Smooth muscle cell (in vitro differentiated cells): ENCODE measurements at regions not wholly inside any gene's neighbourhood (a gene's known extent, or its start where the extent isn't known, plus 50 kb on each side); places are given as distances from the start of the nearest gene placed in this dataset.
A peak's percentile ranks its signal among the peaks of the same experiment; 100 is the strongest.
"Not testable (repeated sequence)": the region's sequence is repeated elsewhere in the genome, so short reads cannot be mapped to it uniquely, and the experiment has no call there.

Experiments
- DNase-seq: peaks from one replicate; lab custom pipeline; 2025; ENCODE audit not compliant: unreplicated experiment; lab: John Stamatoyannopoulos, UW
- H2AFZ ChIP-seq: fragments of 200-600 bp; sonication (generic); 2 replicates; pipeline ENCODE4 v1.6.0; 2016; ENCODE audit warnings: antibody characterized with exemption, low read depth, mild to moderate bottlenecking
- H3F3A ChIP-seq: fragments of 200-600 bp; sonication (generic); 2 replicates; pipeline ENCODE4 v1.6.0; 2017; ENCODE audit warnings: antibody characterized with exemption, low read depth
- H3K27ac ChIP-seq: fragments of 200-600 bp; sonication (generic); 2 replicates; pipeline ENCODE4 v1.5.1; 2016; ENCODE audit warnings: low read depth, mild to moderate bottlenecking
- H3K27me3 ChIP-seq: fragments of 200-600 bp; sonication (generic); 2 replicates; pipeline ENCODE4 v1.6.1; 2016; ENCODE audit warnings: low read depth, mild to moderate bottlenecking
- H3K36me3 ChIP-seq: fragments of 200-600 bp; sonication (generic); 2 replicates; pipeline ENCODE4 v1.5.1; 2016; ENCODE audit warnings: low read depth
- H3K4me1 ChIP-seq: fragments of 200-600 bp; sonication (generic); 2 replicates; pipeline ENCODE4 v1.5.1; 2016; ENCODE audit warnings: low read depth
- H3K4me2 ChIP-seq: fragments of 200-600 bp; sonication (generic); 2 replicates; pipeline ENCODE4 v1.6.0; 2016; ENCODE audit warnings: mild to moderate bottlenecking
- H3K4me3 ChIP-seq: fragments of 200-600 bp; sonication (generic); 2 replicates; pipeline ENCODE4 v1.5.1; 2016; ENCODE audit warnings: mild to moderate bottlenecking
- H3K79me2 ChIP-seq: fragments of 200-600 bp; sonication (generic); 2 replicates; pipeline ENCODE4 v1.6.0; 2016; ENCODE audit warnings: low read depth, mild to moderate bottlenecking
- H3K9ac ChIP-seq: fragments of 200-600 bp; sonication (generic); 2 replicates; pipeline ENCODE4 v1.6.0; 2016; ENCODE audit warnings: low read depth
- H3K9me3 ChIP-seq: fragments of 200-600 bp; sonication (generic); replicated peaks from 2 replicates; pipeline ENCODE4 v1.5.1; 2016; ENCODE audit warnings: low read depth
- H4K20me1 ChIP-seq: fragments of 200-600 bp; sonication (generic); 2 replicates; pipeline ENCODE4 v1.6.0; 2016; ENCODE audit warnings: low read depth
- WGBS: methylation state at CpG from one replicate; pipeline ENCODE4 v1.1.7; 2016; ENCODE audit warnings: low lambda C conversion rate; 5-methylcytosine and 5-hydroxymethylcytosine counted together
- TF ChIP-seq, protein P1 (sequence below): fragments of 200-600 bp; sonication (generic); IDR thresholded peaks from 2 replicates; pipeline ENCODE4 v1.5.1; 2017; ENCODE audit warnings: borderline replicate concordance, mild to moderate bottlenecking, antibody characterized with exemption; ENCODE audit not compliant: insufficient read depth, poor library complexity, severe bottlenecking

- not testable (repeated sequence) for DNase-seq, H3K4me1 ChIP-seq, H2AFZ ChIP-seq, H3K9me3 ChIP-seq, H3K79me2 ChIP-seq, H3K9ac ChIP-seq, H3K36me3 ChIP-seq, H3F3A ChIP-seq, H3K4me3 ChIP-seq, H3K27ac ChIP-seq, H4K20me1 ChIP-seq, H3K4me2 ChIP-seq, H3K27me3 ChIP-seq
- TF ChIP-seq, protein P1, sequence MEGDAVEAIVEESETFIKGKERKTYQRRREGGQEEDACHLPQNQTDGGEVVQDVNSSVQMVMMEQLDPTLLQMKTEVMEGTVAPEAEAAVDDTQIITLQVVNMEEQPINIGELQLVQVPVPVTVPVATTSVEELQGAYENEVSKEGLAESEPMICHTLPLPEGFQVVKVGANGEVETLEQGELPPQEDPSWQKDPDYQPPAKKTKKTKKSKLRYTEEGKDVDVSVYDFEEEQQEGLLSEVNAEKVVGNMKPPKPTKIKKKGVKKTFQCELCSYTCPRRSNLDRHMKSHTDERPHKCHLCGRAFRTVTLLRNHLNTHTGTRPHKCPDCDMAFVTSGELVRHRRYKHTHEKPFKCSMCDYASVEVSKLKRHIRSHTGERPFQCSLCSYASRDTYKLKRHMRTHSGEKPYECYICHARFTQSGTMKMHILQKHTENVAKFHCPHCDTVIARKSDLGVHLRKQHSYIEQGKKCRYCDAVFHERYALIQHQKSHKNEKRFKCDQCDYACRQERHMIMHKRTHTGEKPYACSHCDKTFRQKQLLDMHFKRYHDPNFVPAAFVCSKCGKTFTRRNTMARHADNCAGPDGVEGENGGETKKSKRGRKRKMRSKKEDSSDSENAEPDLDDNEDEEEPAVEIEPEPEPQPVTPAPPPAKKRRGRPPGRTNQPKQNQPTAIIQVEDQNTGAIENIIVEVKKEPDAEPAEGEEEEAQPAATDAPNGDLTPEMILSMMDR, result peak; percentile 56
- 26% methylated on average over 8 of the region's 8 CpGs for WGBS
Measured at GRCh38 chr1:157377280-157377713, 175.0 kb downstream of the FCRL5 start.

- DNase-seq, result no peak
- Histone ChIP-seq H3F3A (no peaks in the 10 kb centered on the region), H3K9ac (no peak overlapping the region), H3K36me3 (no peaks in the 10 kb centered on the region), H3K27me3 (no peaks in the 10 kb centered on the region), H2AFZ (no peak overlapping the region), H3K4me3 (no peak overlapping the region), H4K20me1 (no peaks in the 10 kb centered on the region), H3K27ac (no peak overlapping the region), H3K79me2 (no peaks in the 10 kb centered on the region), H3K4me1 (no peaks in the 10 kb centered on the region), H3K9me3 (no peaks in the 10 kb centered on the region), H3K4me2 (no peak overlapping the region)
- TF ChIP-seq, protein P1, result no peak
- 77% methylated on average over 2 of the region's 2 CpGs for WGBS
Measured at GRCh38 chr1:157376681-157377080, 175.6 kb downstream of the FCRL5 start.

DNA sequence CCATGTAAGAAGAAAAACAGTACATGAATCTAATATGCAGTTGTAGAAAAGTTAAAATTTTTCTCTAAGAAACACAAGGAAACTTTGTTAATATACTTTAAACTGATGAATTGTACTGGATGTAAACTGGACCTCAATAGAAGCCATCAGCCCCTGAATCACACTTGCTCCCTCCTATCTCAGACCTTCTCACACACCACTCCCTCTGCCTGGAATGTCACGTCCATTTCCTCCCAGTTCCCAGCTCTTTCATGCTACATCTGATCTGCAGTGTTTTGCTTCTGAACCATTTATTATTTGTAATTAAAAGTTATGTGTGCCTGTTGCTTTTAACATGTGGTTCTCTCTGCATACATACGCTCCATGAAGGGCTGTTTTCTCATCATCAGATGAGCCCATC, 180.0 kb downstream of the FCRL5 start:
- H2AFZ ChIP-seq, H3K36me3 ChIP-seq, DNase-seq, H3F3A ChIP-seq, H3K9ac ChIP-seq, H3K27ac ChIP-seq, H3K9me3 ChIP-seq, H3K4me2 ChIP-seq, H3K27me3 ChIP-seq, H3K79me2 ChIP-seq, H3K4me1 ChIP-seq, H3K4me3 ChIP-seq, H4K20me1 ChIP-seq: not testable (repeated sequence)
- WGBS, result 74% methylated on average over 2 of the region's 2 CpGs

DNA sequence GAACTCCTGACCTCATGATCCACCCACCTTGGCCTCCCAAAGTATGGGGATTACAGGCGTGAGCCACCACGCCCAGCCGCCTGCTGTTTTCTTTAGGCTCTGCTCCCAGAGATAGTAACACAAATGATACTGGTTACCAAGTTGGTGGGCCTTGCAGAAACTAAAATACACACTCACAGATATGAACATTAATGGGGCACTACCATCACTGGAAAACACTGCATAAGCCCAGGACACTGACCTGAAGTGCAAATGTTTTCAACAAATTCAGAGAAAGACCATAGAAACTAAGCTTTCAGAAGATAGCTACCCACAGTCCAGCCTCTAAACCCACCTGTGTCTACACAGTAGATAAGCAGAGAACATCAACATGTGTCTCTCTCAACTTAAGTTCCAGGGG, 180.5 kb downstream of the FCRL5 start:
- no peaks in the 10 kb centered on the region for H3F3A ChIP-seq
- WGBS, result 62% methylated on average over 3 of the region's 3 CpGs
- H3K79me2 ChIP-seq, result no peaks in the 10 kb centered on the region
- H3K4me1 ChIP-seq, result no peaks in the 10 kb centered on the region
- no peak overlapping the region for H3K4me2 ChIP-seq
- no peak overlapping the region for H3K27ac ChIP-seq
- H3K36me3 ChIP-seq, result no peaks in the 10 kb centered on the region
- H3K9me3 ChIP-seq, result no peaks in the 10 kb centered on the region
- no peaks in the 10 kb centered on the region for H4K20me1 ChIP-seq
- no peak for DNase-seq
- TF ChIP-seq, protein P1, result no peak
- H2AFZ ChIP-seq, result no peak overlapping the region
- H3K4me3 ChIP-seq, result no peak overlapping the region
- H3K27me3 ChIP-seq, result no peaks in the 10 kb centered on the region
- no peak overlapping the region for H3K9ac ChIP-seq
